ENCODE measurements at regions not wholly inside any gene's neighbourhood (a gene's known extent, or its start where the extent isn't known, plus 50 kb on each side); places are given as distances from the start of the nearest gene placed in this dataset.

- TF ChIP-seq EP300 (IDR thresholded peaks at IDR 0.05) (no peak), POLR2AphosphoS5 (IDR thresholded peaks at IDR 0.05) (no peak), CTCF (IDR thresholded peaks at IDR 0.05) (no peak), POLR2A (IDR thresholded peaks at IDR 0.05) (no peak)
- Histone ChIP-seq H3K4me1 (no peaks in the 10 kb centered on the region), H3K4me3 (no peak overlapping the region)
These were observed 72.0 kb upstream of the USP47 start for GRCh38 chr11:11769782-11770181.

GRCh38 chr11:11769362-11769761 lies 72.4 kb upstream of the USP47 start:
- Histone ChIP-seq H3K27ac (no peak overlapping the region), H3K4me3 (no peak overlapping the region), H3K4me1 (no peaks in the 10 kb centered on the region), H3K9me3 (no peaks in the 10 kb centered on the region), H3K27me3 (no peaks in the 10 kb centered on the region), H3K36me3 (no peaks in the 10 kb centered on the region)
- ATAC-seq, result no peak
- TF ChIP-seq EP300 (IDR thresholded peaks at IDR 0.05) (no peak), POLR2A (IDR thresholded peaks at IDR 0.05) (no peak), POLR2AphosphoS5 (IDR thresholded peaks at IDR 0.05) (no peak), CTCF (IDR thresholded peaks at IDR 0.05) (no peak)

More at GRCh38 chr11:11769782-11770181, 72.0 kb upstream of the USP47 start:
- ATAC-seq, result no peak
- H3K27ac ChIP-seq, result no peak overlapping the region
- H3K9me3 ChIP-seq, result no peaks in the 10 kb centered on the region
- no peaks in the 10 kb centered on the region for H3K36me3 ChIP-seq
- no peaks in the 10 kb centered on the region for H3K27me3 ChIP-seq

- no peak for ATAC-seq
- TF ChIP-seq POLR2A (IDR thresholded peaks at IDR 0.05), result no peak
- no peak for TF ChIP-seq CTCF (IDR thresholded peaks at IDR 0.05)
- no peak for TF ChIP-seq POLR2AphosphoS5 (IDR thresholded peaks at IDR 0.05)
- TF ChIP-seq EP300 (IDR thresholded peaks at IDR 0.05), result no peak
- no peaks in the 10 kb centered on the region for H3K36me3 ChIP-seq
- no peaks in the 10 kb centered on the region for H3K9me3 ChIP-seq
- H3K4me3 ChIP-seq, result no peak overlapping the region
- no peaks in the 10 kb centered on the region for H3K27me3 ChIP-seq
- no peaks in the 10 kb centered on the region for H3K4me1 ChIP-seq
- H3K27ac ChIP-seq, result no peak overlapping the region
- WGBS, 2 donors (ENCODE audit: low coverage in 1 of 2), result 62 to 65% methylated on average over 2 of the region's 2 CpGs
These were observed 77.4 kb upstream of the USP47 start for GRCh38 chr11:11764423-11764803.

GRCh38 chr11:11763796-11764422 lies 77.9 kb upstream of the USP47 start:
- Histone ChIP-seq H3K27ac (no peak overlapping the region), H3K9me3 (no peaks in the 10 kb centered on the region), H3K4me1 (no peaks in the 10 kb centered on the region), H3K4me3 (no peak overlapping the region), H3K27me3 (no peaks in the 10 kb centered on the region), H3K36me3 (no peaks in the 10 kb centered on the region)
- WGBS, 2 donors (ENCODE audit: low coverage in 1 of 2), result 57 to 86% methylated on average over 4 of the region's 4 CpGs
- no peak for ATAC-seq
- TF ChIP-seq POLR2AphosphoS5 (IDR thresholded peaks at IDR 0.05) (no peak), CTCF (IDR thresholded peaks at IDR 0.05) (no peak)

GRCh38 chr11:11760838-11761237 lies 80.9 kb upstream of the USP47 start:
- Histone ChIP-seq H3K27ac (no peak overlapping the region), H3K36me3 (no peaks in the 10 kb centered on the region), H3K4me3 (no peak overlapping the region), H3K4me1 (no peaks in the 10 kb centered on the region), H3K9me3 (no peaks in the 10 kb centered on the region), H3K27me3 (no peaks in the 10 kb centered on the region)
- no peak for ATAC-seq
- TF ChIP-seq CTCF (IDR thresholded peaks at IDR 0.05) (no peak), POLR2A (IDR thresholded peaks at IDR 0.05) (no peak), EP300 (IDR thresholded peaks at IDR 0.05) (no peak), POLR2AphosphoS5 (IDR thresholded peaks at IDR 0.05) (no peak)
- 78 to 80% methylated on average over 1 to 2 of the region's 2 CpGs for WGBS, 2 donors (ENCODE audit: low coverage in 1 of 2)

Data from gastroesophageal sphincter (tissue), 4 donors.